AG08395 (cell line): ENCODE measurements at regions not wholly inside any gene's neighbourhood (a gene's known extent, or its start where the extent isn't known, plus 50 kb on each side); places are given as distances from the start of the nearest gene placed in this dataset.
"Not testable (repeated sequence)": the region's sequence is repeated elsewhere in the genome, so short reads cannot be mapped to it uniquely, and the experiment has no call there.

Experiments used
- DNase-seq: peaks from one replicate; pipeline ENCODE4 v3.0.0; 2012; ENCODE audit warnings: mixed read lengths, low spot score

GRCh38 chr5:167415779-167416746 is 875.4 kb upstream of the WWC1 start:
- no peak for DNase-seq

GRCh38 chr5:167417662-167418061 is 873.8 kb upstream of the WWC1 start:
- DNase-seq = no peak

GRCh38 chr5:167425161-167425560 is 866.3 kb upstream of the WWC1 start:
- no peak for DNase-seq

GRCh38 chr5:167426501-167426900 is 864.9 kb upstream of the WWC1 start:
- DNase-seq = no peak

- DNase-seq = not testable (repeated sequence)
Observed at GRCh38 chr5:167427641-167428040, 863.8 kb upstream of the WWC1 start.

- DNase-seq = no peak
Observed at GRCh38 chr5:167440846-167441245, 850.6 kb upstream of the WWC1 start.

GRCh38 chr5:167442922-167443321 is 848.5 kb upstream of the WWC1 start:
- DNase-seq = peak; percentile 11

GRCh38 chr5:167447466-167448375 is 843.7 kb upstream of the WWC1 start:
- no peak for DNase-seq

GRCh38 chr5:167448376-167448775 is 843.1 kb upstream of the WWC1 start:
- no peak for DNase-seq

- DNase-seq = peak; percentile 34
Observed at GRCh38 chr5:167451076-167451475, 840.4 kb upstream of the WWC1 start.

- DNase-seq = no peak
Observed at GRCh38 chr5:167452136-167452535, 839.3 kb upstream of the WWC1 start.

GRCh38 chr5:167453246-167454030 is 838.0 kb upstream of the WWC1 start:
- peak; percentile 9 for DNase-seq

GRCh38 chr5:167458412-167458811 is 833.0 kb upstream of the WWC1 start:
- DNase-seq = no peak

GRCh38 chr5:167460449-167461020 is 830.9 kb upstream of the WWC1 start:
- no peak for DNase-seq

- no peak for DNase-seq
Observed at GRCh38 chr5:167463939-167464338, 827.5 kb upstream of the WWC1 start.

- DNase-seq = no peak
Observed at GRCh38 chr5:167466992-167467391, 824.5 kb upstream of the WWC1 start.

GRCh38 chr5:167472566-167473108 is 818.8 kb upstream of the WWC1 start:
- DNase-seq = no peak

- no peak for DNase-seq
Observed at GRCh38 chr5:167478188-167478587, 813.3 kb upstream of the WWC1 start.

GRCh38 chr5:167479779-167480178 is 811.7 kb upstream of the WWC1 start:
- DNase-seq = no peak

- DNase-seq = no peak
Observed at GRCh38 chr5:167481345-167481744, 810.1 kb upstream of the WWC1 start.

- no peak for DNase-seq
Observed at GRCh38 chr5:167482555-167482954, 808.9 kb upstream of the WWC1 start.
